Naive B cell (primary cell): ENCODE measurements at regions not wholly inside any gene's neighbourhood (a gene's known extent, or its start where the extent isn't known, plus 50 kb on each side); places are given as distances from the start of the nearest gene placed in this dataset.

ENCODE experiments used
- ATAC-seq, 2 donors: fragments of 150-1000 bp; cut with Tn5 transposase; 2 replicates each; pipeline ENCODE4 v1.10.0; 2021; ENCODE audit warnings: low read depth in 2 of 2, mild to moderate bottlenecking in 2 of 2, moderate library complexity in 2 of 2
- DNase-seq: peaks from one replicate; pipeline ENCODE4 v3.0.0; 2022
- H3K27ac Mint-ChIP-seq, 6 donors: one replicate each; pipeline ENCODE4 v1.8.0; 2020 to 2022; ENCODE audit warnings: mild to moderate bottlenecking in 6 of 6, mixed read lengths in 6 of 6, moderate library complexity in 5 of 6, inconsistent platforms in 2 of 6
- H3K27me3 Mint-ChIP-seq, 3 donors: one replicate each; pipeline ENCODE4 v1.8.0; 2021 to 2022; ENCODE audit warnings: mixed read lengths in 3 of 3, mild to moderate bottlenecking in 1 of 3
- H3K36me3 Mint-ChIP-seq, 2 donors: one replicate each; pipeline ENCODE4 v1.8.0; 2020 to 2022; ENCODE audit warnings: mixed read lengths in 2 of 2, inconsistent platforms in 1 of 2, mild to moderate bottlenecking in 1 of 2
- H3K4me1 Mint-ChIP-seq, 3 donors: one replicate each; pipeline ENCODE4 v1.8.0; 2020 to 2022; ENCODE audit warnings: mixed read lengths in 3 of 3, inconsistent platforms in 1 of 3, mild to moderate bottlenecking in 1 of 3, moderate library complexity in 1 of 3
- H3K4me3 Mint-ChIP-seq, 8 donors: one replicate each; pipeline ENCODE4 v1.8.0; 2020 to 2022; ENCODE audit warnings: mild to moderate bottlenecking in 8 of 8, mixed read lengths in 8 of 8, moderate library complexity in 8 of 8, inconsistent platforms in 2 of 8
- H3K9me3 Mint-ChIP-seq, 7 donors: one replicate each; pipeline ENCODE4 v1.8.0; 2020 to 2022; ENCODE audit warnings: mixed read lengths in 7 of 7, mild to moderate bottlenecking in 5 of 7, inconsistent platforms in 2 of 7, moderate library complexity in 1 of 7

- H3K4me1 Mint-ChIP-seq: peaks cover 26 to 35% (median 28%) of the 10 kb centered on the region in 3 donors
- ATAC-seq (no peak), DNase-seq (no peak)
- H3K27ac Mint-ChIP-seq: peak overlapping the region in 1 of 6 donors; percentile 87
- no peaks in the 10 kb centered on the region for H3K36me3 Mint-ChIP-seq
- peak overlapping the region in 1 of 8 donors; percentile 45 for H3K4me3 Mint-ChIP-seq
- peaks cover 0 to 22% (median 0%) of the 10 kb centered on the region in 3 donors for H3K27me3 Mint-ChIP-seq
- no peaks in the 10 kb centered on the region for H3K9me3 Mint-ChIP-seq
Observed at GRCh38 chr17:77306790-77307478, 166.2 kb downstream of the SEC14L1 start.

GRCh38 chr17:77307479-77308198 is 166.9 kb downstream of the SEC14L1 start:
- no peaks in the 10 kb centered on the region for H3K36me3 Mint-ChIP-seq
- no peak for DNase-seq
- H3K4me3 Mint-ChIP-seq: peak overlapping the region in 1 of 8 donors; percentile 45
- no peak for ATAC-seq
- H3K27me3 Mint-ChIP-seq: peaks cover 0 to 22% (median 0%) of the 10 kb centered on the region in 3 donors
- peak overlapping the region in 1 of 6 donors; percentile 77 for H3K27ac Mint-ChIP-seq
- peaks cover 29 to 39% (median 34%) of the 10 kb centered on the region in 3 donors for H3K4me1 Mint-ChIP-seq
- H3K9me3 Mint-ChIP-seq: no peaks in the 10 kb centered on the region

DNA sequence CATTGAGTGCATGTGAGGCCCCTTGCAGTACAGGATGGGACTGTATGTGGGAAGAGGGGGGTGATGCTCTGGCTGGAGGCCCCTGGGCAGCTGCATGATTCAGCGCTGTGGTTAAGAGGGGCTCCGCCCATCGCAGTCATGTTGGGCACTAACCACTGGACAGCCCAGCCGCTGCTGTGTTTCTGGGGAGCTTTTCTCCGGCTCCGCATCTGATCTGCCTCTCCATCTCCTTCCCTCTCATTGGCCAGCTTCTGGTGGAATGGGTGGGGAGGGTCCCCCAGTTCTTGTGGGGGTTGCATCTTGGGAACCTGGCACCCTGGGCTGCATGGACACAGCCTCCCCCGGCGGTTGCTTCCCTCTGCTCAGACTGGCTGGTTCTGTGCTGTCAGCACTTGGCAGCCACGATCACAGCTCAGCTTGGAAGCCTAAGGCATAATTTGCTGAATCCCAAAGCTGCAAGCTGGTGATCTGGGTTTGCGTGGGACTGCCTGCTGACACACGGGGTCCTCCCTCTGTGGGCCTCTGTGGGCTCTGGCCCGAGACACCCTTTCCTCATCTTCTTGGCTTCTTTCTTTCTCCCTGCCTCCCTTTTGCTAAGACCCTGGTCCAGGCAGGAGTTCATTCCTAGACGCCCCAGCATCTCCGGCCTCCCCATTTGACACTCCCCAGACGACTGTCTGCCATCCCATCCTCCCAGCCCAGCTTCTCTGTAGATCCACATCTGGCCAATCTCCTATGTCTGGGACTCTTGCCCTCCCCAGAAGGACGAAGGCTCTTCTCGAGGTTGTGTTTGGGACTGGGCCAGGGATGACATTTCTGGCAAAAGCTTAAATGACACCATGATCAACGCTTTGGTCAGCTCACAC is 168.3 kb downstream of the SEC14L1 start:
- no peak for DNase-seq
- Mint-ChIP-seq H3K4me3 (no peak overlapping the region), H3K36me3 (no peaks in the 10 kb centered on the region), H3K4me1 (peaks cover 29 to 39% (median 32%) of the 10 kb centered on the region in 3 donors), H3K27ac (peak overlapping the region in 2 of 6 donors; percentile 79 to 93), H3K27me3 (peaks cover 0 to 22% (median 0%) of the 10 kb centered on the region in 3 donors), H3K9me3 (no peaks in the 10 kb centered on the region)
- no peak for ATAC-seq

DNA sequence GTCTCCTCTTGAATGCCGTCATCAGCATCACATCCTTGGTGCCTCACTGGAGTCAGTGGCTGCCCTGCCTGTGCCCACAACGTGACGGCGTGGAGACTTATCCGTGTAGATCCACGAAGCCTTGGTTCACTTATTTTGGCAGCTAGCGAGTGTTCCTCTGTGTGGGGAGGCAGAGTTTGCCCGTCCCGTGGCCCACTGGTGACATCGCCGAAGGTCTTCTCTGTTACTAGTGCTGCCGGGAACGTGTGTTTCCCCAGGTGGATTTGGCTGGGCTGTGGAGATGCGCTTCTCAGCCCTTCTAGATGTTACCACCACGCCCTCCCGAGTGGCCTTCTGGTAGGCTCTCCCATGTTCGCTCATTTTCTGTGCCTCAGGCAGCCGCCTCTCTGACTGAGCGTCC is 169.6 kb downstream of the SEC14L1 start:
- ATAC-seq (no peak), DNase-seq (no peak)
- Mint-ChIP-seq H3K27me3 (peaks cover 0 to 22% (median 0%) of the 10 kb centered on the region in 3 donors), H3K36me3 (no peaks in the 10 kb centered on the region), H3K4me3 (no peak overlapping the region), H3K27ac (peak overlapping the region in 2 of 6 donors; percentile 45 to 73), H3K9me3 (no peaks in the 10 kb centered on the region), H3K4me1 (peaks cover 24 to 33% (median 28%) of the 10 kb centered on the region in 3 donors)

DNA sequence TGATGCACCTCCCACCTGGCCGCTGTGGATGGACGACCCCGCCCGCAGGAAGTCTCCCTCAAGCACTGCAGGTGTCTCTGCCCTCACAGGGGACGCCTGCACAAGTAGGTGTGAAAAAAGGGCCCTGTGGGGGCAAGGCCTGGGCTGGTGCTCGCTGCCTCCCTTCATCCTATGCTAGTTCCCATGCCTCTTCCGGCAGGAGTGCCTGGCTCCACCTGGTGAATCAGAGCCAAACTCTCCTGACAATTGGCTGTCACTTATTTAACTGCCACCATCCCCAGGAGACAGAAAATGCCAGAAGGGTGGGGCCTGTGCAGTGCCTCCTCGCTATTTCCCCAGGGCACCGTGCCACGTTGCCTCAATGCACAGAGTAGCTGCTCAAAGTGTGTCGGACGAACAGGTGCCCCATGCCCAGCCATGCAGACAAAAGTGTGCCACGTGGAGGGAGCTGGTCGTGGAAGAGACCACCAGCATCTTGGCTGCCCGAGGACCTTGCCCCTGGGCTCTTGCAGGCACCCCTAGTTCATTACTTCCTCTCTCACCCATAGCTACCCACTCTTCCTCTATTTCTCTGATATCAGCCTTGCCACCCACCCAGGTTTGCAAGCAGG is 170.7 kb downstream of the SEC14L1 start:
- Mint-ChIP-seq H3K9me3 (no peaks in the 10 kb centered on the region), H3K4me1 (peaks cover 20 to 33% (median 33%) of the 10 kb centered on the region in 3 donors), H3K36me3 (no peaks in the 10 kb centered on the region), H3K27me3 (peaks cover 0 to 21% (median 0%) of the 10 kb centered on the region in 3 donors), H3K27ac (peak overlapping the region in 3 of 6 donors; percentile 55 to 95 (median 65)), H3K4me3 (peak overlapping the region in 6 of 8 donors; percentile 39 to 85 (median 70))
- ATAC-seq (peak; percentile 64 to 70), DNase-seq (peak; percentile 20)

- Mint-ChIP-seq H3K4me3 (peak overlapping the region in 6 of 8 donors; percentile 39 to 79 (median 68)), H3K27me3 (peaks cover 0 to 14% (median 0%) of the 10 kb centered on the region in 3 donors), H3K36me3 (no peaks in the 10 kb centered on the region), H3K9me3 (no peaks in the 10 kb centered on the region), H3K27ac (peak overlapping the region in 4 of 6 donors; percentile 55 to 95 (median 78)), H3K4me1 (peaks cover 20 to 39% (median 33%) of the 10 kb centered on the region in 3 donors)
- ATAC-seq (peak in 1 of 2 donors; percentile 26), DNase-seq (no peak)
Observed at GRCh38 chr17:77312061-77312701, 171.4 kb downstream of the SEC14L1 start.

DNA sequence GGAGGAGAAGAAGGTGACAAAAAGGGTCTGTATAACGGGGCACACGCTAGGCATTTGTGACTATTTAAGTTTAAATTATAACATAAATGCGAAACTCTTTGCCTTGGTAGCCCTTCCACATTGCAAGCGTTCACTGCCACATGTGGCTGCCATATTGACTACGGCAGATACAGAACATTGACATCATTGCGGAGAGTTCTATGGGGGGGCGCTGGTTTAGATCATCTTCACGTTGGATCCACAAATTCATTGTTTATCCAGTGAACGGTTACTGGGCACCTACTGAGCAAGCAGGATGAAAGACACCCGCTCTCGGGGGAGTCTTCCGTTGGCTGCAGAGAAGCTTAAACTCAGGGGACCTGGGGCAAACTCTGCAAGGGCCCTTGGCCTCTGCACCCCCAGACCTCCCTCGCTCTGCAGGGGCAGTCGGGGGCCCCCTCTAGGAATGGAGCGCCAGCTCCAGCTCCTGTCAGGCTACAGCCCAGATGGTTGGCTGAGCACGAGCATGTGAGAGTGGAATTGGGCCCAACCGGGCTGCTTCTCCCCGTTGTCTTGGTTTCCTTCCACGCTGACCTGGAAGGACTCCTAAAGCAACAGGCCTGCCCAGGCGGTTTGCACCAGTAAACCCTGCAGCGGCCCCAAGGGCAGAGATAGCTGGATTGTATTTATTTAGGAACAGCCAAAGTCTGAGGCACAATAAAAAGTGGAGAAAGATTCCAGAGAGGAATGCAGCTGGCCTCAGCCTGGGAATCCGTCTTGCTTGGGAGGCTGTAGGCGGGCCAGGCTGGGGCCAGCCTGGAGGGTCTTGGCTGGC is 172.2 kb downstream of the SEC14L1 start:
- Mint-ChIP-seq H3K4me3 (peak overlapping the region in 1 of 8 donors; percentile 49), H3K36me3 (no peaks in the 10 kb centered on the region), H3K4me1 (peaks cover 20 to 41% (median 34%) of the 10 kb centered on the region in 3 donors), H3K27ac (no peak overlapping the region), H3K27me3 (peaks cover 0 to 13% (median 0%) of the 10 kb centered on the region in 3 donors), H3K9me3 (no peaks in the 10 kb centered on the region)
- ATAC-seq: no peak
- DNase-seq: no peak

GRCh38 chr17:77313831-77314230 is 173.1 kb downstream of the SEC14L1 start:
- no peaks in the 10 kb centered on the region for H3K9me3 Mint-ChIP-seq
- peaks cover 20 to 50% (median 42%) of the 10 kb centered on the region in 3 donors for H3K4me1 Mint-ChIP-seq
- peaks cover 0 to 13% (median 0%) of the 10 kb centered on the region in 3 donors for H3K27me3 Mint-ChIP-seq
- DNase-seq (no peak), ATAC-seq (no peak)
- H3K4me3 Mint-ChIP-seq: peak overlapping the region in 1 of 8 donors; percentile 16
- no peak overlapping the region for H3K27ac Mint-ChIP-seq
- no peaks in the 10 kb centered on the region for H3K36me3 Mint-ChIP-seq

GRCh38 chr17:77314601-77315000 is 173.8 kb downstream of the SEC14L1 start:
- H3K4me1 Mint-ChIP-seq: peaks cover 23 to 57% (median 46%) of the 10 kb centered on the region in 3 donors
- DNase-seq: no peak
- H3K36me3 Mint-ChIP-seq: no peaks in the 10 kb centered on the region
- no peak overlapping the region for H3K4me3 Mint-ChIP-seq
- peaks cover 0 to 7% (median 0%) of the 10 kb centered on the region in 3 donors for H3K27me3 Mint-ChIP-seq
- no peak overlapping the region for H3K27ac Mint-ChIP-seq
- ATAC-seq: no peak
- no peaks in the 10 kb centered on the region for H3K9me3 Mint-ChIP-seq

DNA sequence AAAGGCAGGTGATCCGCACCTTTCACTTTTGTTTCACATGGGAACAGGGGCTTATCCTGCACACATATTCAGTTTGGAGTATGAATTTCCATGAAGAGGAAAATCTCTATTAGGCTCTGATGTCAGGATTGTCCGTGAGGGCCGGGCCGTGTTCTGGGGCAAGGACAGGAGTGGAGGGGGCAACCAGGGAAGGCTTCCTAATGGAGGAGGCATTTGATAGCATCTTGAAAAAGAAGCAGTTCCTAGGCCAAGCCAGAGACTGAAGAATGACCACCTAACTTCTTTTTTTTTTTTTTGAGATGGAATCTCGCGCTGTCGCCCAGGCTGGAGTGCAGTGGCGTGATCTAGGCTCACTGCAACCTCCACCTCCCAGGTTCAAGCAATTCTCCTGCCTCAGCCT is 174.2 kb downstream of the SEC14L1 start:
- no peak for ATAC-seq
- H3K4me1 Mint-ChIP-seq: peaks cover 28 to 60% (median 50%) of the 10 kb centered on the region in 3 donors

DNA sequence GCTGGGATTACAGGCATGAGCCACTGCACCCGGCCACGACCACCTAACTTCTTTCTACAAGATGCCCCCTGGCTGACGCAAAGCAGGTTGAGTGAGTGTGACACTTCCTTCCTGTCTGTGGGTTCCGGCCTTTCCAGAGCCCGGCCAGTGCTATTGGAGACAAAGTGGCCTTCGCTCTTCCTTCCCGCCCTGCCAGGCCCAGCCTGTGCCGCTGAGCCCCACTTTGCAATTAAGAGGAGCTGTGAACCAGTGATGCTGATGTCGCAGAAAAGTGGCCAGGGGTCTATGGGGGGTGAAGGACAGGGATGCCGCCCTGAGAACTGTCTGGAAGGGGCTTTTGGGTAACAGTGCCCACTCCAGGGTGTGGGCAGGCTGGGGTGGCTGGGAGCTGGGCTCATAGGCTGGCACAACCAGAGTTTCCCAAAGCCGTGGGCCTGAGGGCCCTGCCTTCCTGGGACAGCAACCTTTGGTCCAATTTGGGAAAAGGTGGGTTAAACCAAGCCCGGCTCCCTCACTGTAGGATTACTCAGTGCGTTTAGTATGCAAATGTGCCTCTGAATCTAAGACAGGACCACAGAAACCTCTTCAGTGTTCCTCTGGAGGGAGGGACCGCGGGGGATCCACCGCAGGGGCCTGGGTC is 174.9 kb downstream of the SEC14L1 start:
- no peak for ATAC-seq
- H3K9me3 Mint-ChIP-seq: no peaks in the 10 kb centered on the region
- DNase-seq: no peak
- no peaks in the 10 kb centered on the region for H3K36me3 Mint-ChIP-seq
- H3K27me3 Mint-ChIP-seq: peaks cover 0 to 2% (median 0%) of the 10 kb centered on the region in 3 donors
- H3K4me1 Mint-ChIP-seq: peaks cover 32 to 61% (median 55%) of the 10 kb centered on the region in 3 donors
- peak overlapping the region in 1 of 8 donors; percentile 45 for H3K4me3 Mint-ChIP-seq
- no peak overlapping the region for H3K27ac Mint-ChIP-seq

More for the DNA sequence above, 174.2 kb downstream of the SEC14L1 start:
- Mint-ChIP-seq H3K27ac (no peak overlapping the region), H3K36me3 (no peaks in the 10 kb centered on the region), H3K27me3 (peaks cover 0 to 7% (median 0%) of the 10 kb centered on the region in 3 donors), H3K4me3 (peak overlapping the region in 1 of 8 donors; percentile 29), H3K9me3 (no peaks in the 10 kb centered on the region)
- no peak for DNase-seq
